ENCODE measurements at regions not wholly inside any gene's neighbourhood (a gene's known extent, or its start where the extent isn't known, plus 50 kb on each side); places are given as distances from the start of the nearest gene placed in this dataset.

DNA sequence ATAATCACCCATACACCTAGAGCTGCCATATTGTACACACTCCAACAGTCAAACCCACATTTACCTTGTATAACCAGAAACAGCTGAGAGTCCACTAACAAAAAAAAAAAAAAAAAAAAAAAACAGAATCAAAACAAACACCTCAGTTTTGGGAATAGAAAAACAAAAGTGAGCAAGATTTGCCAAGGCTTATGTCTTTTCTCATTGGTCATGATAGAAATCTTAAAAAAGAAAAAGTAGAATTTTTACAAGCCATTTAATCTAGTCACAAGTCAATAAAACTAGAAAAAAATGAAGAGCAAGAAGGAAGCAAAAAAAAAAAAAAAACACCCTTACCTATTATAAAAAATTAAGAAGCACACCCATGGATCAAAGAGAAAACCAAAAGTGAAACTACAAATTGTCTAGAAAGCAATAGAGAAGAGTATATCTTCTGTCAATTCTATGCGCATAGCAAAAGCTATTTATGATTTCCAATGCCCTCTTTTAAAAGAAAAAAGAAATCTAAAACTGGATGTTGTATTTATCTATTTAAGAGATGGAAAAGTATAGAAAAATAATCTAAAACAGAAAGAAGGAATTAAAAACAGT is 113.2 kb upstream of the GALNT2 start:
- TF ChIP-seq RELA (CRISPR knock-in tag; IDR thresholded peaks at IDR 0.05; ENCODE audit: borderline replicate concordance): no peak
- TF ChIP-seq NR1H2 (CRISPR knock-in tag; IDR thresholded peaks at IDR 0.05): no peak
- no peak for TF ChIP-seq ZNF317 (CRISPR knock-in tag; IDR thresholded peaks at IDR 0.05; ENCODE audit: borderline replicate concordance, low read depth)
- TF ChIP-seq ETV6 (CRISPR knock-in tag; IDR thresholded peaks at IDR 0.05): no peak
- TF ChIP-seq, protein P1, sequence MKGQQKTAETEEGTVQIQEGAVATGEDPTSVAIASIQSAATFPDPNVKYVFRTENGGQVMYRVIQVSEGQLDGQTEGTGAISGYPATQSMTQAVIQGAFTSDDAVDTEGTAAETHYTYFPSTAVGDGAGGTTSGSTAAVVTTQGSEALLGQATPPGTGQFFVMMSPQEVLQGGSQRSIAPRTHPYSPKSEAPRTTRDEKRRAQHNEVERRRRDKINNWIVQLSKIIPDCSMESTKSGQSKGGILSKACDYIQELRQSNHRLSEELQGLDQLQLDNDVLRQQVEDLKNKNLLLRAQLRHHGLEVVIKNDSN (CRISPR knock-in tag; IDR thresholded peaks at IDR 0.05): no peak
- no peak for TF ChIP-seq KAT7 (CRISPR knock-in tag; IDR thresholded peaks at IDR 0.05; ENCODE audit: borderline replicate concordance)
- TF ChIP-seq, protein P2, sequence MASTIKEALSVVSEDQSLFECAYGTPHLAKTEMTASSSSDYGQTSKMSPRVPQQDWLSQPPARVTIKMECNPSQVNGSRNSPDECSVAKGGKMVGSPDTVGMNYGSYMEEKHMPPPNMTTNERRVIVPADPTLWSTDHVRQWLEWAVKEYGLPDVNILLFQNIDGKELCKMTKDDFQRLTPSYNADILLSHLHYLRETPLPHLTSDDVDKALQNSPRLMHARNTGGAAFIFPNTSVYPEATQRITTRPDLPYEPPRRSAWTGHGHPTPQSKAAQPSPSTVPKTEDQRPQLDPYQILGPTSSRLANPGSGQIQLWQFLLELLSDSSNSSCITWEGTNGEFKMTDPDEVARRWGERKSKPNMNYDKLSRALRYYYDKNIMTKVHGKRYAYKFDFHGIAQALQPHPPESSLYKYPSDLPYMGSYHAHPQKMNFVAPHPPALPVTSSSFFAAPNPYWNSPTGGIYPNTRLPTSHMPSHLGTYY (CRISPR knock-in tag; IDR thresholded peaks at IDR 0.05): no peak
- no peak for TF ChIP-seq GRHL2 (CRISPR knock-in tag; IDR thresholded peaks at IDR 0.05; ENCODE audit: insufficient replicate concordance, severe bottlenecking)
- no peak for TF ChIP-seq NFYB (CRISPR knock-in tag; conservative IDR thresholded peaks at IDR 0.05; ENCODE audit: low read depth)
- TF ChIP-seq, protein P3, sequence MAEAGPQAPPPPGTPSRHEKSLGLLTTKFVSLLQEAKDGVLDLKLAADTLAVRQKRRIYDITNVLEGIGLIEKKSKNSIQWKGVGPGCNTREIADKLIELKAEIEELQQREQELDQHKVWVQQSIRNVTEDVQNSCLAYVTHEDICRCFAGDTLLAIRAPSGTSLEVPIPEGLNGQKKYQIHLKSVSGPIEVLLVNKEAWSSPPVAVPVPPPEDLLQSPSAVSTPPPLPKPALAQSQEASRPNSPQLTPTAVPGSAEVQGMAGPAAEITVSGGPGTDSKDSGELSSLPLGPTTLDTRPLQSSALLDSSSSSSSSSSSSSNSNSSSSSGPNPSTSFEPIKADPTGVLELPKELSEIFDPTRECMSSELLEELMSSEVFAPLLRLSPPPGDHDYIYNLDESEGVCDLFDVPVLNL (CRISPR knock-in tag; IDR thresholded peaks at IDR 0.05; ENCODE audit: borderline replicate concordance, low read depth): no peak
- no peak for TF ChIP-seq NR2C2 (CRISPR knock-in tag; IDR thresholded peaks at IDR 0.05)
- TF ChIP-seq GABPB1 (CRISPR knock-in tag; IDR thresholded peaks at IDR 0.05): no peak
- no peak for TF ChIP-seq SMAD4 (CRISPR knock-in tag; IDR thresholded peaks at IDR 0.05)
- TF ChIP-seq, protein P4, sequence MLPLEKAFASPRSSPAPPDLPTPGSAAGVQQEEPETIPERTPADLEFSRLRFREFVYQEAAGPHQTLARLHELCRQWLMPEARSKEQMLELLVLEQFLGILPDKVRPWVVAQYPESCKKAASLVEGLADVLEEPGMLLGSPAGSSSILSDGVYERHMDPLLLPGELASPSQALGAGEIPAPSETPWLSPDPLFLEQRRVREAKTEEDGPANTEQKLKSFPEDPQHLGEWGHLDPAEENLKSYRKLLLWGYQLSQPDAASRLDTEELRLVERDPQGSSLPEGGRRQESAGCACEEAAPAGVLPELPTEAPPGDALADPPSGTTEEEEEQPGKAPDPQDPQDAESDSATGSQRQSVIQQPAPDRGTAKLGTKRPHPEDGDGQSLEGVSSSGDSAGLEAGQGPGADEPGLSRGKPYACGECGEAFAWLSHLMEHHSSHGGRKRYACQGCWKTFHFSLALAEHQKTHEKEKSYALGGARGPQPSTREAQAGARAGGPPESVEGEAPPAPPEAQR (CRISPR knock-in tag; IDR thresholded peaks at IDR 0.05): no peak
- TF ChIP-seq, protein P5, sequence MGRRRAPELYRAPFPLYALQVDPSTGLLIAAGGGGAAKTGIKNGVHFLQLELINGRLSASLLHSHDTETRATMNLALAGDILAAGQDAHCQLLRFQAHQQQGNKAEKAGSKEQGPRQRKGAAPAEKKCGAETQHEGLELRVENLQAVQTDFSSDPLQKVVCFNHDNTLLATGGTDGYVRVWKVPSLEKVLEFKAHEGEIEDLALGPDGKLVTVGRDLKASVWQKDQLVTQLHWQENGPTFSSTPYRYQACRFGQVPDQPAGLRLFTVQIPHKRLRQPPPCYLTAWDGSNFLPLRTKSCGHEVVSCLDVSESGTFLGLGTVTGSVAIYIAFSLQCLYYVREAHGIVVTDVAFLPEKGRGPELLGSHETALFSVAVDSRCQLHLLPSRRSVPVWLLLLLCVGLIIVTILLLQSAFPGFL (CRISPR knock-in tag; IDR thresholded peaks at IDR 0.05; ENCODE audit: borderline replicate concordance): no peak
- TF ChIP-seq, protein P6, sequence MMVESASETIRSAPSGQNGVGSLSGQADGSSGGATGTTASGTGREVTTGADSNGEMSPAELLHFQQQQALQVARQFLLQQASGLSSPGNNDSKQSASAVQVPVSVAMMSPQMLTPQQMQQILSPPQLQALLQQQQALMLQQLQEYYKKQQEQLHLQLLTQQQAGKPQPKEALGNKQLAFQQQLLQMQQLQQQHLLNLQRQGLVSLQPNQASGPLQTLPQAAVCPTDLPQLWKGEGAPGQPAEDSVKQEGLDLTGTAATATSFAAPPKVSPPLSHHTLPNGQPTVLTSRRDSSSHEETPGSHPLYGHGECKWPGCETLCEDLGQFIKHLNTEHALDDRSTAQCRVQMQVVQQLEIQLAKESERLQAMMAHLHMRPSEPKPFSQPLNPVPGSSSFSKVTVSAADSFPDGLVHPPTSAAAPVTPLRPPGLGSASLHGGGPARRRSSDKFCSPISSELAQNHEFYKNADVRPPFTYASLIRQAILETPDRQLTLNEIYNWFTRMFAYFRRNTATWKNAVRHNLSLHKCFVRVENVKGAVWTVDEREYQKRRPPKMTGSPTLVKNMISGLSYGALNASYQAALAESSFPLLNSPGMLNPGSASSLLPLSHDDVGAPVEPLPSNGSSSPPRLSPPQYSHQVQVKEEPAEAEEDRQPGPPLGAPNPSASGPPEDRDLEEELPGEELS (CRISPR knock-in tag; IDR thresholded peaks at IDR 0.05): no peak
- TF ChIP-seq, protein P7, sequence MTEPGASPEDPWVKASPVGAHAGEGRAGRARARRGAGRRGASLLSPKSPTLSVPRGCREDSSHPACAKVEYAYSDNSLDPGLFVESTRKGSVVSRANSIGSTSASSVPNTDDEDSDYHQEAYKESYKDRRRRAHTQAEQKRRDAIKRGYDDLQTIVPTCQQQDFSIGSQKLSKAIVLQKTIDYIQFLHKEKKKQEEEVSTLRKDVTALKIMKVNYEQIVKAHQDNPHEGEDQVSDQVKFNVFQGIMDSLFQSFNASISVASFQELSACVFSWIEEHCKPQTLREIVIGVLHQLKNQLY (CRISPR knock-in tag; IDR thresholded peaks at IDR 0.05): no peak
- TF ChIP-seq IRF2 (CRISPR knock-in tag; IDR thresholded peaks at IDR 0.05; ENCODE audit: borderline replicate concordance, low read depth): no peak
- TF ChIP-seq ZNF671 (CRISPR knock-in tag; IDR thresholded peaks at IDR 0.05): no peak
- TF ChIP-seq, protein P8, sequence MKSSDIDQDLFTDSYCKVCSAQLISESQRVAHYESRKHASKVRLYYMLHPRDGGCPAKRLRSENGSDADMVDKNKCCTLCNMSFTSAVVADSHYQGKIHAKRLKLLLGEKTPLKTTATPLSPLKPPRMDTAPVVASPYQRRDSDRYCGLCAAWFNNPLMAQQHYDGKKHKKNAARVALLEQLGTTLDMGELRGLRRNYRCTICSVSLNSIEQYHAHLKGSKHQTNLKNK (CRISPR knock-in tag; IDR thresholded peaks at IDR 0.05): no peak
- Mint-ChIP-seq H3K4me3 (no peak overlapping the region), H3K9me3 (peaks cover 7% of the 10 kb centered on the region), H3K27ac (no peak overlapping the region), H3K27me3 (ENCODE audit: low read depth) (no peaks in the 10 kb centered on the region), H3K36me3 (no peaks in the 10 kb centered on the region; the same call in 1 of the 2 replicates), H3K4me1 (peaks cover 6% of the 10 kb centered on the region)
- POLR2A ChIA-PET: no interaction called here
- CTCF ChIA-PET: no interaction called here
- ATAC-seq: no peak
- no peak for DNase-seq (ENCODE audit: low spot score)
